ENCODE measurements at regions not wholly inside any gene's neighbourhood (a gene's known extent, or its start where the extent isn't known, plus 50 kb on each side); places are given as distances from the start of the nearest gene placed in this dataset.

- no peak overlapping the region for H3K27ac ChIP-seq
- H3K36me3 ChIP-seq: no peaks in the 10 kb centered on the region
- TF ChIP-seq CTCF (IDR thresholded peaks at IDR 0.05): no peak
- H3K4me1 ChIP-seq: no peaks in the 10 kb centered on the region
- H3K27me3 ChIP-seq (ENCODE audit: low read depth): no peaks in the 10 kb centered on the region
- intact Hi-C loops (cut with DNase I): loop anchor here (5.0 kb wide), 1 partner anchor 206 kb away; no protein-coding TSS in a partner anchor
- ATAC-seq (no peak), DNase-seq (no peak)
- no peak overlapping the region for H3K4me3 ChIP-seq
- H3K9me3 ChIP-seq: no peaks in the 10 kb centered on the region
Measured at GRCh38 chr7:51368334-51368733, 51.7 kb upstream of the COBL start.

GRCh38 chr7:51367614-51367968, 51.0 kb upstream of the COBL start:
- Histone ChIP-seq H3K27ac (no peak overlapping the region), H3K36me3 (no peaks in the 10 kb centered on the region), H3K9me3 (no peaks in the 10 kb centered on the region), H3K4me3 (no peak overlapping the region), H3K27me3 (ENCODE audit: low read depth) (no peaks in the 10 kb centered on the region), H3K4me1 (no peaks in the 10 kb centered on the region)
- ATAC-seq (no peak), DNase-seq (no peak)
- intact Hi-C loops (cut with DNase I): loop anchor here (5.0 kb wide), 1 partner anchor 205 kb away; no protein-coding TSS in a partner anchor
- no peak for TF ChIP-seq CTCF (IDR thresholded peaks at IDR 0.05)

GRCh38 chr7:51366930-51367613, 50.5 kb upstream of the COBL start:
- no peak for DNase-seq
- Histone ChIP-seq H3K27ac (no peak overlapping the region), H3K4me1 (no peaks in the 10 kb centered on the region), H3K9me3 (no peaks in the 10 kb centered on the region), H3K27me3 (ENCODE audit: low read depth) (no peaks in the 10 kb centered on the region), H3K36me3 (no peaks in the 10 kb centered on the region), H3K4me3 (no peak overlapping the region)
- peak; percentile 87 to 89 for ATAC-seq
- intact Hi-C loops (cut with DNase I): loop anchor here (5.0 kb wide), 1 partner anchor 205 kb away; no protein-coding TSS in a partner anchor
- TF ChIP-seq CTCF (IDR thresholded peaks at IDR 0.05): peak; percentile 68
